Colonic mucosa (tissue), 4 donors: ENCODE measurements at regions not wholly inside any gene's neighbourhood (a gene's known extent, or its start where the extent isn't known, plus 50 kb on each side); places are given as distances from the start of the nearest gene placed in this dataset.

Source experiments
- DNase-seq: peaks from one replicate; pipeline ENCODE4 v3.0.0-alpha.2; 2020
- H3K27ac ChIP-seq: fragments of 200-600 bp; one replicate; pipeline ENCODE4 v1.8.0; 2021
- H3K27me3 ChIP-seq: fragments of 200-600 bp; one replicate; pipeline ENCODE4 v1.8.0; 2021
- H3K36me3 ChIP-seq: fragments of 200-600 bp; one replicate; pipeline ENCODE4 v1.8.0; 2021
- H3K4me1 ChIP-seq: fragments of 200-600 bp; one replicate; pipeline ENCODE4 v1.8.0; 2021; ENCODE audit warnings: mild to moderate bottlenecking
- H3K4me3 ChIP-seq: fragments of 200-600 bp; one replicate; pipeline ENCODE4 v1.8.0; 2021
- H3K9ac ChIP-seq, 2 donors: one replicate each; pipeline ENCODE4 v1.7.0; 2013; ENCODE audit warnings: control low read depth in 2 of 2, low read depth in 2 of 2, low read length in 2 of 2
- H3K9me3 ChIP-seq: fragments of 200-600 bp; one replicate; pipeline ENCODE4 v1.8.0; 2021
- CTCF ChIP-seq: fragments of 200-600 bp; IDR thresholded peaks from one replicate; pipeline ENCODE4 v1.8.0; 2022; ENCODE audit warnings: antibody characterized with exemption, mild to moderate bottlenecking
- intact Hi-C: fragments of 100-400 bp; cut with DNase I; formaldehyde crosslinking; loops from one replicate; pipeline ENCODE4 v1.14.1; 2022
- donor health status: healthy.
- donor health status: DM: no; HTN: no; CAD: no.
- donor health status: DM: no; HTN: no; CAD: no.

GRCh38 chr15:52857471-52857870 lies 67.3 kb upstream of the ONECUT1 start:
- Histone ChIP-seq H3K36me3 (no peaks in the 10 kb centered on the region), H3K4me3 (no peak overlapping the region), H3K9me3 (no peaks in the 10 kb centered on the region), H3K9ac (no peak overlapping the region), H3K27me3 (no peaks in the 10 kb centered on the region), H3K27ac (no peak overlapping the region), H3K4me1 (no peaks in the 10 kb centered on the region)
- intact Hi-C loops = no loop called here
- no peak for TF ChIP-seq CTCF
- no peak for DNase-seq

DNA sequence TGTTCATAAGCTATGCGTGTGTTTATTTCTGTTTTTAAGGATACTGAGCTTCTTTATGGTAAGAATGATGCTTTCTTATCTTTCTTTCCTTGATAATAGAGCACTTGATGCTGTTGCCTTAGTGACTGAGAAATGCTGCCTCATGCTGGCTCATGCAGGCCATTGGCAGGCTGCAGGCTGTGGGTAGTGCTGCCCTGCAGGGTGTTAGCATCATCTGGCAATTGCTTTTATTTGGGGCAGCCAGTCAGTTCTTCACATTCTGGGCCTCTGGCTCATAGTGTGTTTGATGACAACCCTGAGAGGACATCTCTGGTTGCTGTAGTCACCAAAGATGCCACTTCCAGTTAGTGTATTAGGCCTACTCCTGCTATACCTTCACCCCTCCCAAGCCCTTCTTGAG lies 66.2 kb upstream of the ONECUT1 start:
- H3K36me3 ChIP-seq = no peaks in the 10 kb centered on the region
- H3K9me3 ChIP-seq = no peaks in the 10 kb centered on the region
- no peak overlapping the region for H3K27ac ChIP-seq
- no peak for DNase-seq
- H3K4me1 ChIP-seq = no peaks in the 10 kb centered on the region
- intact Hi-C loops = no loop called here
- H3K27me3 ChIP-seq = no peaks in the 10 kb centered on the region
- no peak overlapping the region for H3K4me3 ChIP-seq
- no peak overlapping the region for H3K9ac ChIP-seq
- no peak for TF ChIP-seq CTCF

- Histone ChIP-seq H3K27ac (no peak overlapping the region), H3K9ac (no peak overlapping the region), H3K27me3 (no peaks in the 10 kb centered on the region), H3K36me3 (no peaks in the 10 kb centered on the region), H3K4me3 (no peak overlapping the region), H3K4me1 (no peaks in the 10 kb centered on the region), H3K9me3 (no peaks in the 10 kb centered on the region)
- intact Hi-C loops = no loop called here
- no peak for DNase-seq
- TF ChIP-seq CTCF = no peak
These were observed 65.0 kb upstream of the ONECUT1 start for GRCh38 chr15:52855157-52855556.

DNA sequence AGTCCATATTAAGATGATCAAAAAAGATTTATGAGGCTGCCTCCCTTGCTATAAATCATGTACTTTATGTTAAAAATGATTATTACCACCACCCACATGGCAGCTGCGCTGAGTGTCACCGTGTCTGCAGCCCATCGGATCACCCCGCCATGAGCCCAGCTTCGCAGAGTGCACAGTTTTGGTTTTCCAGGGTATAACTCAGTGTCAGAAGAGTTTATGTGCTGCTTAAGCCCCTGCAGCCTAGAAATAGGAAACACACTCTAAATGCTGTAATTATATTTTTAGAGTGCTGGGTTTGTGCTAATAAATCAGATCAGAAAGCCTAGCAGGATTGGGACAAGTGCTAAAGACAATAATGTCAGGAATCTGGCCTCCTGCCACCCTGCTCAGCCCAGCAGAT lies 54.7 kb upstream of the ONECUT1 start:
- no peak for DNase-seq
- H3K27me3 ChIP-seq = no peaks in the 10 kb centered on the region
- no peak overlapping the region for H3K4me3 ChIP-seq
- no peak for TF ChIP-seq CTCF
- H3K36me3 ChIP-seq = no peaks in the 10 kb centered on the region
- H3K27ac ChIP-seq = no peak overlapping the region
- no peaks in the 10 kb centered on the region for H3K4me1 ChIP-seq
- intact Hi-C loops = no loop called here
- H3K9ac ChIP-seq = no peak overlapping the region
- no peaks in the 10 kb centered on the region for H3K9me3 ChIP-seq
